Glutamatergic neuron (in vitro differentiated cells): ENCODE measurements at regions not wholly inside any gene's neighbourhood (a gene's known extent, or its start where the extent isn't known, plus 50 kb on each side); places are given as distances from the start of the nearest gene placed in this dataset.

Source experiments
- DNase-seq: peaks from one replicate; pipeline ENCODE4 v3.0.0; 2022
- H3K27ac Mint-ChIP-seq: one replicate; pipeline ENCODE4 v1.8.0; 2020; ENCODE audit warnings: mild to moderate bottlenecking, mixed read lengths, inconsistent platforms; ENCODE audit not compliant: unreplicated experiment
- H3K27me3 Mint-ChIP-seq: one replicate; pipeline ENCODE4 v1.8.0; 2020; ENCODE audit warnings: mild to moderate bottlenecking, moderate library complexity, mixed read lengths, inconsistent platforms; ENCODE audit not compliant: unreplicated experiment
- H3K36me3 Mint-ChIP-seq: one replicate; pipeline ENCODE4 v1.8.0; 2020; ENCODE audit warnings: mild to moderate bottlenecking, mixed read lengths, inconsistent platforms; ENCODE audit not compliant: unreplicated experiment
- H3K4me1 Mint-ChIP-seq: one replicate; pipeline ENCODE4 v1.8.0; 2020; ENCODE audit warnings: mild to moderate bottlenecking, low read depth, mixed read lengths, inconsistent platforms; ENCODE audit not compliant: unreplicated experiment
- H3K4me3 Mint-ChIP-seq: one replicate; pipeline ENCODE4 v1.8.0; 2020; ENCODE audit warnings: mild to moderate bottlenecking, mixed read lengths, inconsistent platforms; ENCODE audit not compliant: unreplicated experiment
- H3K9me3 Mint-ChIP-seq: one replicate; pipeline ENCODE4 v1.8.0; 2020; ENCODE audit warnings: mild to moderate bottlenecking, moderate library complexity, mixed read lengths, inconsistent platforms; ENCODE audit not compliant: unreplicated experiment
- TF ChIP-seq, protein P1 (sequence below): fragments of 200-600 bp; sonication (generic); IDR thresholded peaks from one replicate; pipeline ENCODE4 v1.5.0; 2021; ENCODE audit not compliant: partially characterized antibody, unreplicated experiment

- H3K36me3 Mint-ChIP-seq, result peaks cover 5% of the 10 kb centered on the region
- DNase-seq, result no peak
- H3K4me3 Mint-ChIP-seq, result no peak overlapping the region
- H3K9me3 Mint-ChIP-seq, result peaks cover 46% of the 10 kb centered on the region
- TF ChIP-seq, protein P1, sequence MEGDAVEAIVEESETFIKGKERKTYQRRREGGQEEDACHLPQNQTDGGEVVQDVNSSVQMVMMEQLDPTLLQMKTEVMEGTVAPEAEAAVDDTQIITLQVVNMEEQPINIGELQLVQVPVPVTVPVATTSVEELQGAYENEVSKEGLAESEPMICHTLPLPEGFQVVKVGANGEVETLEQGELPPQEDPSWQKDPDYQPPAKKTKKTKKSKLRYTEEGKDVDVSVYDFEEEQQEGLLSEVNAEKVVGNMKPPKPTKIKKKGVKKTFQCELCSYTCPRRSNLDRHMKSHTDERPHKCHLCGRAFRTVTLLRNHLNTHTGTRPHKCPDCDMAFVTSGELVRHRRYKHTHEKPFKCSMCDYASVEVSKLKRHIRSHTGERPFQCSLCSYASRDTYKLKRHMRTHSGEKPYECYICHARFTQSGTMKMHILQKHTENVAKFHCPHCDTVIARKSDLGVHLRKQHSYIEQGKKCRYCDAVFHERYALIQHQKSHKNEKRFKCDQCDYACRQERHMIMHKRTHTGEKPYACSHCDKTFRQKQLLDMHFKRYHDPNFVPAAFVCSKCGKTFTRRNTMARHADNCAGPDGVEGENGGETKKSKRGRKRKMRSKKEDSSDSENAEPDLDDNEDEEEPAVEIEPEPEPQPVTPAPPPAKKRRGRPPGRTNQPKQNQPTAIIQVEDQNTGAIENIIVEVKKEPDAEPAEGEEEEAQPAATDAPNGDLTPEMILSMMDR, result no peak
- H3K4me1 Mint-ChIP-seq, result no peaks in the 10 kb centered on the region
- no peaks in the 10 kb centered on the region for H3K27me3 Mint-ChIP-seq
- no peak overlapping the region for H3K27ac Mint-ChIP-seq
These were observed 1560.7 kb downstream of the UQCRFS1 start for GRCh38 chr19:27652281-27652680.

DNA sequence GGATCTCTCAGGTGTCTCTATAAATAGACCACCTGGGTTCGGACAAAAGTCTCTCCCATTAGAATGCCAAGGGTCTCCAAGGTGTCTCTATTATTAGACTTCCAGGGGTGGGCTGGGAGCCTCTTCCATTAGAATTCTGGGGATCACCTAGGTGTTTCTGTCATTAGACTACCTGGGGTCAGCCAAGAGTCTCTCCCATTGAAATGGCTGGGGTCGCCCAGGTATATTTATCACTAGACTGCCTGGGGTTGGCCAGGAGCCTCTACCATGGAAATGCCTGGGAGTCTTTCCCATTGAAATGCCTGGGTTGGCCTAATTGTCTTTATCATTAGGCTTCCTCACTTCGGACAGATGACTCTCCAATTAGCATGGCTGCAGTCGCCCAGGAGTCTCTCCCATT, 1565.5 kb downstream of the UQCRFS1 start:
- Mint-ChIP-seq H3K4me3 (no peak overlapping the region), H3K27ac (no peak overlapping the region), H3K27me3 (no peaks in the 10 kb centered on the region), H3K9me3 (peaks cover 20% of the 10 kb centered on the region), H3K36me3 (no peaks in the 10 kb centered on the region), H3K4me1 (no peaks in the 10 kb centered on the region)
- no peak for DNase-seq
- TF ChIP-seq, protein P1, result no peak

GRCh38 chr19:27635401-27635800, 1577.5 kb downstream of the UQCRFS1 start:
- no peak overlapping the region for H3K4me3 Mint-ChIP-seq
- TF ChIP-seq, protein P1, result no peak
- H3K9me3 Mint-ChIP-seq, result peaks cover 15% of the 10 kb centered on the region
- no peak for DNase-seq
- H3K27me3 Mint-ChIP-seq, result peaks cover 2% of the 10 kb centered on the region
- H3K4me1 Mint-ChIP-seq, result no peaks in the 10 kb centered on the region
- no peak overlapping the region for H3K27ac Mint-ChIP-seq
- H3K36me3 Mint-ChIP-seq, result peaks cover 3% of the 10 kb centered on the region

GRCh38 chr19:27618006-27618405, 1594.9 kb downstream of the UQCRFS1 start:
- DNase-seq, result no peak
- Mint-ChIP-seq H3K4me1 (no peaks in the 10 kb centered on the region), H3K4me3 (no peak overlapping the region), H3K9me3 (peaks cover 14% of the 10 kb centered on the region), H3K27me3 (no peaks in the 10 kb centered on the region), H3K27ac (no peak overlapping the region), H3K36me3 (no peaks in the 10 kb centered on the region)
- TF ChIP-seq, protein P1, result no peak

- no peaks in the 10 kb centered on the region for H3K4me1 Mint-ChIP-seq
- TF ChIP-seq, protein P1, result no peak
- H3K4me3 Mint-ChIP-seq, result no peak overlapping the region
- H3K27me3 Mint-ChIP-seq, result peaks cover 2% of the 10 kb centered on the region
- H3K36me3 Mint-ChIP-seq, result peaks cover 8% of the 10 kb centered on the region
- H3K9me3 Mint-ChIP-seq, result peaks cover 6% of the 10 kb centered on the region
- H3K27ac Mint-ChIP-seq, result no peak overlapping the region
- no peak for DNase-seq
These were observed 1632.0 kb downstream of the UQCRFS1 start for GRCh38 chr19:27580906-27581305.
